ENCODE measurements at regions not wholly inside any gene's neighbourhood (a gene's known extent, or its start where the extent isn't known, plus 50 kb on each side); places are given as distances from the start of the nearest gene placed in this dataset.

DNA sequence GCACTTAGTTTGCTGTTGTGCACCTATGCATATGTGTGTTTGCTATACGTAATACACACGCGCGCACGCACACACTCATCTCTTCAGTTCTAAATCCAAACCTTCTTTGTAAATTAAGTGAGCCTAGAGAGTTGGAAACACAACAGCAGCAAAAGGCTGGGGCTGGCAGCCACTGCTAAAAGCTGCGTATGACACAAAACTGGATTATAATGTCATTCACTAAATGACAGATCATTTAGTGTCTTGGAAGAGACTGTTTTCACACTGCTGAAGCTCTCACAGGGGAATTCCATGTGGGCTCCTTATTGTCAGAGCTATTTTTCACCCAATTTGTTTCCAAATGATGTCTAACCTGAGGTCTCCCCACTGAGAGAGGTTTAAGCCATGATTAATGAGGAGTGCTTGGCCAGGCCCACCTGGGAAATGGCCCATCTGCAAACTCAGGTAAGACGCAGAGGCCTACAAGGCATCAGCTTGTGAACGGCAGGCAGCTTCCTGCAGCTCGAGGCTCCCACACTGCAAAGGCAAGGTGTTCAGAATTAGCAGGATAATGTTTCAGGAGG lies 94.2 kb downstream of the OLIG3 start:
- TF ChIP-seq, protein P1, sequence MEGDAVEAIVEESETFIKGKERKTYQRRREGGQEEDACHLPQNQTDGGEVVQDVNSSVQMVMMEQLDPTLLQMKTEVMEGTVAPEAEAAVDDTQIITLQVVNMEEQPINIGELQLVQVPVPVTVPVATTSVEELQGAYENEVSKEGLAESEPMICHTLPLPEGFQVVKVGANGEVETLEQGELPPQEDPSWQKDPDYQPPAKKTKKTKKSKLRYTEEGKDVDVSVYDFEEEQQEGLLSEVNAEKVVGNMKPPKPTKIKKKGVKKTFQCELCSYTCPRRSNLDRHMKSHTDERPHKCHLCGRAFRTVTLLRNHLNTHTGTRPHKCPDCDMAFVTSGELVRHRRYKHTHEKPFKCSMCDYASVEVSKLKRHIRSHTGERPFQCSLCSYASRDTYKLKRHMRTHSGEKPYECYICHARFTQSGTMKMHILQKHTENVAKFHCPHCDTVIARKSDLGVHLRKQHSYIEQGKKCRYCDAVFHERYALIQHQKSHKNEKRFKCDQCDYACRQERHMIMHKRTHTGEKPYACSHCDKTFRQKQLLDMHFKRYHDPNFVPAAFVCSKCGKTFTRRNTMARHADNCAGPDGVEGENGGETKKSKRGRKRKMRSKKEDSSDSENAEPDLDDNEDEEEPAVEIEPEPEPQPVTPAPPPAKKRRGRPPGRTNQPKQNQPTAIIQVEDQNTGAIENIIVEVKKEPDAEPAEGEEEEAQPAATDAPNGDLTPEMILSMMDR (conservative IDR thresholded peaks at IDR 0.05; ENCODE audit: low read length) = no peak
- no peak for TF ChIP-seq EZH2phosphoT487 (IDR thresholded peaks at IDR 0.05; ENCODE audit: borderline replicate concordance)
